Endothelial cell of umbilical vein (primary cell): ENCODE measurements at regions not wholly inside any gene's neighbourhood (a gene's known extent, or its start where the extent isn't known, plus 50 kb on each side); places are given as distances from the start of the nearest gene placed in this dataset.

Experiments used
- BruUV-seq: library from RNA; stranded (reverse); fragments of 400-500 nt; replicated peaks from 2 replicates; lab custom pipeline; 2021; lab: Mats Ljungman, UMichigan
- CTCF ChIA-PET: fragments of 300-600, 350-600 bp; sonication (Branson Sonifier 250); formaldehyde crosslinking; loops from one replicate; lab custom pipeline; 2021; ENCODE audit warnings: antibody characterized with exemption, inconsistent platforms; lab: Charles Lee
- POLR2A ChIA-PET: fragments of 300-600, 350-600 bp; sonication (Branson Sonifier 250); formaldehyde crosslinking; loops from one replicate; lab custom pipeline; 2021; ENCODE audit warnings: antibody characterized with exemption, inconsistent platforms; lab: Charles Lee
- DNase-seq: peaks from one replicate; pipeline ENCODE4 v3.0.0-alpha.2; 2011; ENCODE audit warnings: low read depth, low spot score
- FAIRE-seq: peaks from 2 replicates; lab custom pipeline; 2011; peaks lifted over from hg19 to GRCh38; lab: Jason Lieb, UNC
- H2AFZ ChIP-seq: 2 replicates; pipeline ENCODE4 v1.6.0; 2012; ENCODE audit warnings: low read depth, low read length, control low read depth, inconsistent platforms
- H3K27ac ChIP-seq: 2 replicates; pipeline ENCODE4 v1.5.1; 2011; ENCODE audit warnings: low read depth, mild to moderate bottlenecking, control low read depth, low read length, moderate library complexity; ENCODE audit not compliant: insufficient read depth
- H3K27me3 ChIP-seq, 2 experiments: 2 replicates each; pipeline versions ENCODE4 v1.6.0 to v1.6.1; 2011; ENCODE audit warnings: low read length in 2 of 2, mixed read lengths in 1 of 2; ENCODE audit not compliant: control insufficient read depth in 2 of 2, insufficient read depth in 2 of 2
- H3K36me3 ChIP-seq, 2 experiments: 2 replicates in 1 of 2; 3 replicates in 1 of 2; pipeline ENCODE4 v1.5.1; 2011; ENCODE audit warnings: low read length in 2 of 2, mild to moderate bottlenecking in 1 of 2, moderate library complexity in 1 of 2; ENCODE audit not compliant: control insufficient read depth in 2 of 2, insufficient read depth in 2 of 2; ENCODE audit errors: extremely low read depth in 1 of 2
- H3K4me1 ChIP-seq: 3 replicates; pipeline ENCODE4 v1.5.1; 2011; ENCODE audit warnings: mild to moderate bottlenecking, low read length; ENCODE audit not compliant: control insufficient read depth, insufficient read depth; ENCODE audit errors: extremely low read depth
- H3K4me2 ChIP-seq: 2 replicates; pipeline ENCODE4 v1.6.1; 2011; ENCODE audit warnings: low read length, control low read depth, mixed read lengths; ENCODE audit not compliant: insufficient read depth
- H3K4me3 ChIP-seq, 3 experiments: fragments of 200-600 bp in 1 of 3; sonication (generic), shearing (Covaris generic) in 1 of 3; replicated peaks in 1 of 3; 2 replicates each; pipeline ENCODE4 v1.5.1; 2011 to 2016; ENCODE audit warnings: control low read depth in 3 of 3, low read length in 3 of 3, mild to moderate bottlenecking in 2 of 3, inconsistent platforms in 1 of 3, low read depth in 1 of 3, moderate library complexity in 1 of 3; ENCODE audit not compliant: insufficient read depth in 1 of 3
- H3K79me2 ChIP-seq: 2 replicates; pipeline ENCODE4 v1.6.0; 2012; ENCODE audit warnings: low read length, inconsistent platforms; ENCODE audit not compliant: control insufficient read depth, insufficient read depth
- H3K9ac ChIP-seq: replicated peaks from 2 replicates; pipeline ENCODE3; 2011; ENCODE audit warnings: low read length, control low read depth; ENCODE audit not compliant: insufficient read depth; ENCODE audit errors: extremely low read depth
- H3K9me1 ChIP-seq: replicated peaks from 3 replicates; pipeline ENCODE4 v1.6.0; 2011; ENCODE audit warnings: mild to moderate bottlenecking, low read length; ENCODE audit not compliant: control insufficient read depth, insufficient read depth; ENCODE audit errors: extremely low read depth
- H3K9me3 ChIP-seq: replicated peaks from 2 replicates; pipeline ENCODE4 v1.5.1; 2012; ENCODE audit warnings: low read length, inconsistent platforms; ENCODE audit not compliant: control insufficient read depth, insufficient read depth
- H4K20me1 ChIP-seq: replicated peaks from 2 replicates; pipeline ENCODE3; 2011; ENCODE audit warnings: mild to moderate bottlenecking, low read length; ENCODE audit not compliant: control insufficient read depth, insufficient read depth; ENCODE audit errors: extremely low read depth
- EZH2 ChIP-seq: IDR thresholded peaks from 2 replicates; pipeline ENCODE4 v1.6.1; 2012; ENCODE audit warnings: borderline replicate concordance, low read depth, mild to moderate bottlenecking, moderate library complexity, low read length, inconsistent platforms; ENCODE audit not compliant: severe bottlenecking
- FOS ChIP-seq: IDR thresholded peaks from 2 replicates; pipeline ENCODE4 v1.6.1; 2011; ENCODE audit warnings: mild to moderate bottlenecking, low read length, moderate library complexity, borderline replicate concordance; ENCODE audit not compliant: insufficient read depth
- GATA2 ChIP-seq: IDR thresholded peaks from 2 replicates; pipeline ENCODE4 v1.7.0; 2011; ENCODE audit warnings: low read depth, mild to moderate bottlenecking, moderate library complexity, mixed read lengths, low read length; ENCODE audit not compliant: insufficient read length, insufficient read depth
- JUN ChIP-seq: IDR thresholded peaks from 2 replicates; pipeline ENCODE4 v1.6.1; 2011; ENCODE audit warnings: borderline replicate concordance, low read depth; ENCODE audit not compliant: insufficient read length, insufficient read depth
- MYC ChIP-seq: IDR thresholded peaks from one replicate; pipeline ENCODE4 v1.6.1; 2011; ENCODE audit warnings: mild to moderate bottlenecking, low read depth, low read length
- POLR2A ChIP-seq: IDR thresholded peaks from 2 replicates; pipeline ENCODE4 v1.6.1; 2012; ENCODE audit warnings: low read depth, mild to moderate bottlenecking, control low read depth, low read length
- POLR2AphosphoS5 ChIP-seq: IDR thresholded peaks from 2 replicates; pipeline ENCODE4 v1.6.1; 2012; ENCODE audit warnings: low read depth, mild to moderate bottlenecking, control low read depth, low read length, moderate library complexity; ENCODE audit not compliant: insufficient read depth
- dilution Hi-C: fragments of 300-500 bp; cut with MboI; formaldehyde crosslinking; loops from one replicate; pipeline ENCODE4 v1.15.0; 2019; ENCODE audit warnings: low sequenced_read_pairs; ENCODE audit not compliant: extremely low pct_ligation_motif_present
- intact Hi-C: fragments of 100-400 bp; cut with micrococcal nuclease; formaldehyde crosslinking; loops from one replicate; pipeline ENCODE4 v1.10.0; 2022
- TF ChIP-seq, protein P1 (sequence below), 2 donors: IDR thresholded peaks; 1 replicate in 1 of 2; 2 replicates in 1 of 2; pipeline ENCODE4 v1.5.1; 2011; ENCODE audit warnings: low read length in 2 of 2, mild to moderate bottlenecking in 2 of 2, moderate library complexity in 2 of 2, control low read depth in 1 of 2, inconsistent platforms in 1 of 2, low read depth in 1 of 2; ENCODE audit not compliant: insufficient read depth in 1 of 2; ENCODE audit errors: extremely low read depth in 1 of 2
- TF ChIP-seq, protein P2 (sequence below): IDR thresholded peaks from 2 replicates; pipeline ENCODE4 v1.6.1; 2011; ENCODE audit not compliant: insufficient read depth, insufficient read length

- no peaks in the 10 kb centered on the region for H4K20me1 ChIP-seq
- intact Hi-C loops, result loop anchor here (10.0 kb wide), 1 partner anchor 751 kb away; no protein-coding TSS in a partner anchor
- H3K9me3 ChIP-seq, result no peaks in the 10 kb centered on the region
- no peak overlapping the region for H3K27ac ChIP-seq
- no peaks in the 10 kb centered on the region for H3K36me3 ChIP-seq
- H3K27me3 ChIP-seq, result no peaks in the 10 kb centered on the region
- dilution Hi-C loops, result no loop called here
- BruUV-seq, result no TSS peak
- H3K4me3 ChIP-seq, result no peak overlapping the region
- no peaks in the 10 kb centered on the region for H3K9me1 ChIP-seq
- no peaks in the 10 kb centered on the region for H3K4me1 ChIP-seq
- CTCF ChIA-PET, result no interaction called here
- no peak overlapping the region for H3K4me2 ChIP-seq
- H3K79me2 ChIP-seq, result no peaks in the 10 kb centered on the region
- DNase-seq (no peak), FAIRE-seq (no peak)
- TF ChIP-seq GATA2 (no peak), JUN (no peak), EZH2 (no peak), POLR2AphosphoS5 (no peak), MYC (no peak), POLR2A (no peak), FOS (no peak)
- TF ChIP-seq, protein P1, sequence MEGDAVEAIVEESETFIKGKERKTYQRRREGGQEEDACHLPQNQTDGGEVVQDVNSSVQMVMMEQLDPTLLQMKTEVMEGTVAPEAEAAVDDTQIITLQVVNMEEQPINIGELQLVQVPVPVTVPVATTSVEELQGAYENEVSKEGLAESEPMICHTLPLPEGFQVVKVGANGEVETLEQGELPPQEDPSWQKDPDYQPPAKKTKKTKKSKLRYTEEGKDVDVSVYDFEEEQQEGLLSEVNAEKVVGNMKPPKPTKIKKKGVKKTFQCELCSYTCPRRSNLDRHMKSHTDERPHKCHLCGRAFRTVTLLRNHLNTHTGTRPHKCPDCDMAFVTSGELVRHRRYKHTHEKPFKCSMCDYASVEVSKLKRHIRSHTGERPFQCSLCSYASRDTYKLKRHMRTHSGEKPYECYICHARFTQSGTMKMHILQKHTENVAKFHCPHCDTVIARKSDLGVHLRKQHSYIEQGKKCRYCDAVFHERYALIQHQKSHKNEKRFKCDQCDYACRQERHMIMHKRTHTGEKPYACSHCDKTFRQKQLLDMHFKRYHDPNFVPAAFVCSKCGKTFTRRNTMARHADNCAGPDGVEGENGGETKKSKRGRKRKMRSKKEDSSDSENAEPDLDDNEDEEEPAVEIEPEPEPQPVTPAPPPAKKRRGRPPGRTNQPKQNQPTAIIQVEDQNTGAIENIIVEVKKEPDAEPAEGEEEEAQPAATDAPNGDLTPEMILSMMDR (IDR thresholded peaks at IDR 0.05; ENCODE audit: extremely low read depth in 1 of 2, insufficient read depth in 1 of 2, low read depth in 1 of 2, low read length in 2 of 2), result no peak
- TF ChIP-seq, protein P2, sequence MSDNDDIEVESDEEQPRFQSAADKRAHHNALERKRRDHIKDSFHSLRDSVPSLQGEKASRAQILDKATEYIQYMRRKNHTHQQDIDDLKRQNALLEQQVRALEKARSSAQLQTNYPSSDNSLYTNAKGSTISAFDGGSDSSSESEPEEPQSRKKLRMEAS, result no peak
- no peak overlapping the region for H2AFZ ChIP-seq
- no peak overlapping the region for H3K9ac ChIP-seq
- POLR2A ChIA-PET, result no interaction called here
Measured at GRCh38 chr7:96826089-96826488, 116.4 kb upstream of the SEM1 start.
